ENCODE measurements at regions not wholly inside any gene's neighbourhood (a gene's known extent, or its start where the extent isn't known, plus 50 kb on each side); places are given as distances from the start of the nearest gene placed in this dataset.

DNA sequence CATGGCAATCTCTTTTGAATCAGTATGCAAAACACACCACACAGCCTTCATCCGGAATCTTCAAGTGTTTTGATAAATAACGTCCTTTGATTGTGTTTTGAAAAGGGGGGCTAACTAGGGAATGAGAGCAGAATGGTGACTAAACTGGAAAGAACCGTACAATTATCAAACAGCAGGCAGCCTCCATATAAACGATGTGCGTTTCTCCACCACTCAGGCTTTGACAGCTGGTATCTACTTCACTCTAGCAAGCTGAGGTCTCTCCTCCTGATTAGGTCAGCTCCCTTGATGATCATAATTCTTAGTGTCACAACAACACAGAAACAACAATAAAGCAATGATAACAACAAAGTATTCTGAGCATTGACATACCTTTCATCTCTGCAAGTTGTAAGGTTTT is 465.9 kb downstream of the TUSC1 start:
- dilution Hi-C loops (cut with HindIII; ENCODE audit: low sequenced_read_pairs, unreplicated experiment) (no loop called here), intact Hi-C loops (cut with micrococcal nuclease) (no loop called here)
- no peak overlapping the region for H2AFZ ChIP-seq (replicated peaks; ENCODE audit: low read length, poor library complexity)

More for the DNA sequence above, 465.9 kb downstream of the TUSC1 start:
- Histone ChIP-seq H3K27me3 (ENCODE audit: control insufficient read depth, insufficient read depth, low read length) (no peaks in the 10 kb centered on the region), H2BK120ac (ENCODE audit: low read depth, low read length) (no peak overlapping the region), H3K4ac (ENCODE audit: low read depth, low read length) (no peak overlapping the region), H3K4me2 (ENCODE audit: low read depth, low read length) (no peak overlapping the region), H3K9ac (ENCODE audit: low read depth, low read length) (no peak overlapping the region), H3K4me1 (ENCODE audit: control insufficient read depth, insufficient read depth, low read length) (no peaks in the 10 kb centered on the region), H3K36me3 (ENCODE audit: control insufficient read depth, insufficient read depth, low read length) (no peaks in the 10 kb centered on the region), H3K27ac (ENCODE audit: insufficient read depth, low read length) (no peak overlapping the region), H4K8ac (ENCODE audit: low read depth in 2 of 2, low read length in 2 of 2) (no peak overlapping the region), H3K4me3 (ENCODE audit: insufficient read depth, low read depth, low read length) (no peak overlapping the region), H4K20me1 (ENCODE audit: insufficient read depth, low read length) (no peaks in the 10 kb centered on the region), H2AK5ac (ENCODE audit: low read depth, low read length) (no peak overlapping the region), H2BK20ac (ENCODE audit: low read depth, low read length) (no peak overlapping the region), H2BK5ac (ENCODE audit: low read depth, low read length, poor library complexity, severe bottlenecking) (no peak overlapping the region), H3K18ac (ENCODE audit: low read depth, low read length) (no peak overlapping the region), H3K56ac (ENCODE audit: extremely low read depth, insufficient read depth, low read length) (no peak overlapping the region), H4K5ac (ENCODE audit: low read depth, low read length) (no peak overlapping the region), H2BK15ac (ENCODE audit: low read depth, low read length) (no peak overlapping the region), H3K9me3 (ENCODE audit: control insufficient read depth, insufficient read depth, low read length) (peaks cover 3% of the 10 kb centered on the region; the same call in 1 of the 2 replicates), H4K91ac (ENCODE audit: insufficient read depth, low read depth, low read length) (no peak overlapping the region), H3K14ac (replicated peaks; ENCODE audit: low read depth, low read length) (no peak overlapping the region), H3K79me1 (ENCODE audit: low read depth in 1 of 2, low read length in 2 of 2) (no peaks in the 10 kb centered on the region), H3K9me1 (ENCODE audit: insufficient read depth, low read length) (no peaks in the 10 kb centered on the region), H3K23ac (ENCODE audit: low read depth, low read length) (no peak overlapping the region), H2AK9ac (replicated peaks; ENCODE audit: low read depth, low read length, poor library complexity) (no peak overlapping the region)
- ATAC-seq (ENCODE audit: low read depth) = no peak
- ChIA-PET CTCF (interaction anchor here (0.6 kb wide), 1 partner anchor 51 kb away, joined by 3 read pairs; no protein-coding TSS in a partner anchor), POLR2A (ENCODE audit: unreplicated experiment) (no interaction called here)
- BruUV-seq (replicated peaks) = no TSS peak
- no peak for DNase-seq
- in situ Hi-C loops (cut with MboI; ENCODE audit: low sequenced_read_pairs) = no loop called here
- TF ChIP-seq FOS (IDR thresholded peaks at IDR 0.05; ENCODE audit: low read depth, low read length) (no peak), CEBPB (IDR thresholded peaks at IDR 0.05; ENCODE audit: low read depth, low read length) (no peak), NFE2L2 (IDR thresholded peaks at IDR 0.05; ENCODE audit: low read depth, low read length) (no peak), RFX5 (IDR thresholded peaks at IDR 0.05; ENCODE audit: low read depth, low read length) (no peak), SMC3 (IDR thresholded peaks at IDR 0.05; ENCODE audit: low read depth, low read length) (no peak)
- TF ChIP-seq, protein P1, sequence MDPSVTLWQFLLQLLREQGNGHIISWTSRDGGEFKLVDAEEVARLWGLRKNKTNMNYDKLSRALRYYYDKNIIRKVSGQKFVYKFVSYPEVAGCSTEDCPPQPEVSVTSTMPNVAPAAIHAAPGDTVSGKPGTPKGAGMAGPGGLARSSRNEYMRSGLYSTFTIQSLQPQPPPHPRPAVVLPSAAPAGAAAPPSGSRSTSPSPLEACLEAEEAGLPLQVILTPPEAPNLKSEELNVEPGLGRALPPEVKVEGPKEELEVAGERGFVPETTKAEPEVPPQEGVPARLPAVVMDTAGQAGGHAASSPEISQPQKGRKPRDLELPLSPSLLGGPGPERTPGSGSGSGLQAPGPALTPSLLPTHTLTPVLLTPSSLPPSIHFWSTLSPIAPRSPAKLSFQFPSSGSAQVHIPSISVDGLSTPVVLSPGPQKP (IDR thresholded peaks at IDR 0.05; ENCODE audit: borderline replicate concordance, low read depth, low read length) = no peak
- TF ChIP-seq, protein P2, sequence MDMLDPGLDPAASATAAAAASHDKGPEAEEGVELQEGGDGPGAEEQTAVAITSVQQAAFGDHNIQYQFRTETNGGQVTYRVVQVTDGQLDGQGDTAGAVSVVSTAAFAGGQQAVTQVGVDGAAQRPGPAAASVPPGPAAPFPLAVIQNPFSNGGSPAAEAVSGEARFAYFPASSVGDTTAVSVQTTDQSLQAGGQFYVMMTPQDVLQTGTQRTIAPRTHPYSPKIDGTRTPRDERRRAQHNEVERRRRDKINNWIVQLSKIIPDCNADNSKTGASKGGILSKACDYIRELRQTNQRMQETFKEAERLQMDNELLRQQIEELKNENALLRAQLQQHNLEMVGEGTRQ (IDR thresholded peaks at IDR 0.05; ENCODE audit: low read depth, low read length) = no peak
- WGBS, 2 experiments (ENCODE audit: extremely low coverage in 2 of 2, insufficient read length in 1 of 2) = no CpG with 5 or more reads among the region's 5 CpGs

Data from IMR-90 (cell line).